ENCODE measurements at regions not wholly inside any gene's neighbourhood (a gene's known extent, or its start where the extent isn't known, plus 50 kb on each side); places are given as distances from the start of the nearest gene placed in this dataset.

DNA sequence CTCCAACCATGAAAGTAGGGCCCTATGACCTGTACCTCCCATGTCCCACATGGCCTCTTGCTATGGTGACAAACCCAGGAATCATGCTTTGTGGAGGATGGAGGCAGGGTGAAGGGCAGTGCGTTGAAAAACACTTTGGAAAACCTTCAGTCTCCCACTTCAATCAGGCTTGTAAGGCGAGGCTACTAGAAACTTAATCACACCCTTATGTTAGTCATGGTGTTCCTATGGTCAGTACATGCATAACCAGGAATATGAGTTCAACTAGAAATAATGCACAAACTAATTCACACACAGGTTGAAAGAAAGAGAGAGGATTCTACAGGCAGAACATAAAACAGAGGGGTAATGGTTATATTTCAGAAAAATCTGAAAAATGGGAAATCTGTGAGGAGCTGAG lies 601.1 kb downstream of the KCTD16 start:
- FAIRE-seq (no peak), DNase-seq (ENCODE audit: insufficient read length, low spot score) (no peak)
- TF ChIP-seq, protein P1, sequence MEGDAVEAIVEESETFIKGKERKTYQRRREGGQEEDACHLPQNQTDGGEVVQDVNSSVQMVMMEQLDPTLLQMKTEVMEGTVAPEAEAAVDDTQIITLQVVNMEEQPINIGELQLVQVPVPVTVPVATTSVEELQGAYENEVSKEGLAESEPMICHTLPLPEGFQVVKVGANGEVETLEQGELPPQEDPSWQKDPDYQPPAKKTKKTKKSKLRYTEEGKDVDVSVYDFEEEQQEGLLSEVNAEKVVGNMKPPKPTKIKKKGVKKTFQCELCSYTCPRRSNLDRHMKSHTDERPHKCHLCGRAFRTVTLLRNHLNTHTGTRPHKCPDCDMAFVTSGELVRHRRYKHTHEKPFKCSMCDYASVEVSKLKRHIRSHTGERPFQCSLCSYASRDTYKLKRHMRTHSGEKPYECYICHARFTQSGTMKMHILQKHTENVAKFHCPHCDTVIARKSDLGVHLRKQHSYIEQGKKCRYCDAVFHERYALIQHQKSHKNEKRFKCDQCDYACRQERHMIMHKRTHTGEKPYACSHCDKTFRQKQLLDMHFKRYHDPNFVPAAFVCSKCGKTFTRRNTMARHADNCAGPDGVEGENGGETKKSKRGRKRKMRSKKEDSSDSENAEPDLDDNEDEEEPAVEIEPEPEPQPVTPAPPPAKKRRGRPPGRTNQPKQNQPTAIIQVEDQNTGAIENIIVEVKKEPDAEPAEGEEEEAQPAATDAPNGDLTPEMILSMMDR (IDR thresholded peaks at IDR 0.05; ENCODE audit: insufficient read depth, missing control alignments): no peak

DNA sequence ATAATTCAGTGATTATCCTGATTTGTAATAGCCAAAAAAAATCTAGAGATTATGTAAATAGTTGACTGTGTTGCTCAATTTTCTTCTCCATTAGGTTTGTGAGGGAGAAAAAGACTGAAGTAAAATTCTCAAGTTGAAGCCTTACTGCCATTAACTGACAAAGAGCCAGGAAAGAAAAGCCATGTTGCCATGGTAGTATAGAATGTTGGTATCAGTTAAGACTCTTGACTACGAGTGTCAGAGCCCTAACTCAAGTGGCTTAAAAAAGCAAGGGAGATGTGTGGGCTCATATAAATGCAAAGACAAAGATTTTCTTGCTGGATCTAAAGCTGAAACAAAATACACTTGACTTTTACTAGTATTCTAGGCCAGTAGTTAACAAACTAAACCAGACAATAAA lies 571.7 kb downstream of the KCTD16 start:
- TF ChIP-seq, protein P1 (IDR thresholded peaks at IDR 0.05; ENCODE audit: insufficient read depth, missing control alignments): no peak
- DNase-seq (ENCODE audit: insufficient read length, low spot score) (no peak), FAIRE-seq (no peak)

DNA sequence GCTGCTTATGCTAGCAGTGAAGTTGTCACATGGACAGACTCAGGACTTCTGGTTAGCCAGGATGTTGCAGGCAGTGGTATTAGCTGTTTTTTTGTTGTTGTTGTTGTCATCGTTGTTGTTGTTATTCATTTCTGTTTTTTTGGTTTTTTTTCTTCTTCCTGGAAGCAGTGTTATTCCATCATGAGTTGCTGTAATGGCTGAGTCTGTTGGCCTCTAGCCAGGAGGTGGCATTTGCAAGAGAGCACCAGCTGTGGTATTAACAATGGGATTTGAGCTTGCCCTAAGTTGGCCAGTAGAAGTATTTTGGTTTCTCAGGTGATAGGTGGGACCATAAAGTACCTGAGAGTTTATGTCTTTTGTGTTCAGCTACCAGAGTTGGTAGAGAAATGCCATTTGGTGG lies 561.1 kb downstream of the KCTD16 start:
- DNase-seq (ENCODE audit: insufficient read length, low spot score): no peak

GRCh38 chr5:144712090-144712489 lies 541.4 kb downstream of the KCTD16 start:
- no peak for DNase-seq (ENCODE audit: insufficient read length, low spot score)
- TF ChIP-seq, protein P1 (IDR thresholded peaks at IDR 0.05; ENCODE audit: insufficient read depth, missing control alignments): no peak

More for the DNA sequence above, 561.1 kb downstream of the KCTD16 start:
- TF ChIP-seq, protein P1 (IDR thresholded peaks at IDR 0.05; ENCODE audit: insufficient read depth, missing control alignments): no peak
- no peak for FAIRE-seq

GRCh38 chr5:144711172-144711571 lies 540.5 kb downstream of the KCTD16 start:
- TF ChIP-seq, protein P1 (IDR thresholded peaks at IDR 0.05; ENCODE audit: insufficient read depth, missing control alignments): no peak
- FAIRE-seq: no peak
- no peak for DNase-seq (ENCODE audit: insufficient read length, low spot score)

More at GRCh38 chr5:144712090-144712489, 541.4 kb downstream of the KCTD16 start:
- FAIRE-seq: no peak

DNA sequence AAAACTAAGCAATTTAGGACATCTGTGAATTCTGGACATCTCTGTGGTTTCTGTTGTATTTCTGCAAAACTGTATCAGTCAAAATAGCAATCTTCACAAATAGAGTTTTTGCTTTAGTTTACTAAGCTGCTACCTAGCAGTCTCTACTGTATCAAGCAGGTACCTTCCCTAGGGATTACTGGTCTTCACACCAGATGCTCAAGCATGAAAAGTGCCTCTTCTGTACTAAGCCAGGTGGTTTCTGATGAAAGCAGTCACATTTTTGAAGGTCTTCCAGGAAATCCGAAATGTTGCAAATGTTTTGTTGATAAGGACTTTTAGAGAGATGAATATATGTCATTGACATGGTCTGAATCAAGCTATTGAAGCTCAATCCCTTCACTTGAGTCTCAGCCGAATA lies 540.0 kb downstream of the KCTD16 start:
- FAIRE-seq (no peak), DNase-seq (ENCODE audit: insufficient read length, low spot score) (no peak)

DNA sequence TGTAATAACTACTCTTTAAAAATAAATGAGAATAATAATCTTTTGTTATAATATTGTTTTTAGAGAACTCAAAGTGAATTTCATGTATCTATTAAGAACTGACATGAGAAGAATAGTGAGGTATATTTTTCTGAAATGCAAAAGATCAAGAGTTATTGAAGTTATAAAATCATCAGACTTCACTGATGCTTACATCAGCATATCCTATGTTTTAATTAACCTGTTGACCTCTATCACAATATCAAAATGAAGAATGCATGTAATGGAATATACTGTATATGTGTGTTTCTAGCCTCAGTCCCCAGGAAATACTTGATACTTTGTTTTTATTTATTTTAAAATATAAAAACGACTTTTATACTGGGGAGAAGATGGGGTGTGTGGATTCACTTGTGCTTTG lies 533.1 kb downstream of the KCTD16 start:
- FAIRE-seq (no peak), DNase-seq (ENCODE audit: insufficient read length, low spot score) (no peak)
- TF ChIP-seq, protein P1 (IDR thresholded peaks at IDR 0.05; ENCODE audit: insufficient read depth, missing control alignments): no peak

More for the DNA sequence above, 540.0 kb downstream of the KCTD16 start:
- TF ChIP-seq, protein P1 (IDR thresholded peaks at IDR 0.05; ENCODE audit: insufficient read depth, missing control alignments): no peak
